NCI-H1048 (cell line): ENCODE measurements at regions not wholly inside any gene's neighbourhood (a gene's known extent, or its start where the extent isn't known, plus 50 kb on each side); places are given as distances from the start of the nearest gene placed in this dataset.

Experiments
- DNase-seq: peaks from one replicate; lab custom pipeline; 2025; lab: John Stamatoyannopoulos, UW

DNA sequence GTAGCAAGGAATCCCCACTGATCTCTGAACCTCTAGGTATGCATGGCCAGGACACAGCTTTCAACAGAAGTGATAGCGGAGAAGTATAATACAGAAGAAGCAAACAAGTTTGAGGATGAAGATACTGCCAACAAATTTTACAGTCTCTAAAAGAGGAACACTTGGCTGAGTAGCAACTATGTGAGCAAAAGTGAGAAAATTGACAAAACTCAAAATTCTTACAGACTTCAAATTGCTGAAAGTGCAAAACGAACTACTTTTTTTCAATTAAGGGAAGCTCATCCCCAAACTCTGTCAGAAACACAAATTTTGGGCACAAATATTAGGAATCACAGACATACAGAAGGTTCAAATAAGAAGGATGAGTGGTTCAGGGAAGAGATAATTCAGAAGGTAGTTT is 1324.6 kb downstream of the LRFN5 start:
- DNase-seq: no peak

DNA sequence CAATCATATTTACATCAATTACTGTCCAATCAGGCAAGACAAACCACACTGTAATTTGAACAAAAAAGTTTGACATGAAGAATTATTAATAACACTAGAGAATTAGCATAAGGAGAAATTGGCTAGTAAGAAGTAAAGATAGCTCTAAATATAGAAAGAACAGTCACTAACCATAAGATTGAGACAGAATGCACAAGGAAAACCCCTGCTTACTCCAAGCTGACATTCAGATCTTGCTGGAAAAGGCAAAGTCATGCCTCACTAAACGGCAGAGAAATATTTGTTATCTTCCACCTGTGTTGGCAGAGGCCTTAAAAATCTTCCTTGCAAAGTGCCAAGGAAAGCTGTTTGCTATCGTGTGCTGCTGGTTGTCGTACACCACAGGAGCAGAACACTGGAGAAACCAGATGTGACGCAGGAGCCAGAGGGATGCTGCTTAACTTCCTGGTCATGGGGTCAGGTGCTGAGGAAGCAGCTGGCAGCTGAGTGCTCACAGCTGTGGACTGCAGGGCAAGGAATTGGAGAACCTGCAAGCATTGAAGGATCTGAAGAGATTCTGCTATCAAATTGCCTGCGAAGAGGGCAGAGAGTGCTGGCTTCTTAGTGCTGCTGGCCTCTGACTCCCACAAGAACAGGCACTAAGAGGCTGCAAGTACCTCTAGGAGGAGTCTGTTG is 1323.3 kb downstream of the LRFN5 start:
- no peak for DNase-seq

- DNase-seq: no peak
Measured at GRCh38 chr14:42927313-42927712, 1320.6 kb downstream of the LRFN5 start.

- DNase-seq: no peak
Measured at GRCh38 chr14:42921901-42922300, 1315.2 kb downstream of the LRFN5 start.

GRCh38 chr14:42918615-42919014 is 1311.9 kb downstream of the LRFN5 start:
- no peak for DNase-seq

- no peak for DNase-seq
Measured at GRCh38 chr14:42911642-42912041, 1305.0 kb downstream of the LRFN5 start.

DNA sequence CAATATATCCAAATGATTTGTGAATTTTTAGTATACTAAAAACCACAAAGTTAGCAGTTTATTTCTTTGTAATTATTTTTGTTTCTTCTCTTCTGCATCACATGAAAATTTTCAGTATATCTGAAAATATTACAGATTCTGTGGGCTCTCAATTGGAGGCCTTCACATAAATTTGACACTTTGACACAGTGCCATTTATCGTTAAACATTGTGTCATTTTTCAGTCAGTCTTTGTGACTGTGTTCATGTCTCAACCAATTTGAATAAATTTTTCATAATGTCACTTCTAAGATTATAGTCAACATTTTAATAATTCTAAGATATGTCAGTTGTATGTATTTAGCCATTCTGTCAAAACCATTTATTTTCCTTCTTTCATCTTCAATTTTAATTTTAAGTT is 1303.0 kb downstream of the LRFN5 start:
- DNase-seq: no peak

- DNase-seq: no peak
Measured at GRCh38 chr14:42893183-42893582, 1286.5 kb downstream of the LRFN5 start.

DNA sequence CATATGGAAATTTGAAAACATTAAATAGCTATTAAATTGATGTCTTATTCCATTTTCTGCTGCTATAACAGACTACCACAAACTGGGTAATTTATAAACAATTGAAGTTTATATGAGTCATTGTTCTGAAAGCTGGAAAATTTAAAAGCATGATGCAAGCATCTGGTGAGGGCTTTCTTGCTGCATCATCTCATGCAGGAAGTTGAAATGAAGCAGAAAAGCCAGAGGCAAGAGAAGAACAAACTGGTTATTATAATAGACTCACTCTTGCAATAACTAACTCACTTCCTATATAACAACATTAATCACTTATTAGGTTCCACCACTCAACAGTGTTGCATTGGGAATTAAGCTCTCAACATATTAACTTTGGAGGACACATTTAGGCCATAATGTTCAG is 1277.4 kb downstream of the LRFN5 start:
- no peak for DNase-seq

GRCh38 chr14:42877716-42878115 is 1271.0 kb downstream of the LRFN5 start:
- no peak for DNase-seq

- no peak for DNase-seq
Measured at GRCh38 chr14:42872786-42873185, 1266.1 kb downstream of the LRFN5 start.

GRCh38 chr14:42869681-42870080 is 1263.0 kb downstream of the LRFN5 start:
- no peak for DNase-seq

- DNase-seq: no peak
Measured at GRCh38 chr14:42862114-42862513, 1255.4 kb downstream of the LRFN5 start.

DNA sequence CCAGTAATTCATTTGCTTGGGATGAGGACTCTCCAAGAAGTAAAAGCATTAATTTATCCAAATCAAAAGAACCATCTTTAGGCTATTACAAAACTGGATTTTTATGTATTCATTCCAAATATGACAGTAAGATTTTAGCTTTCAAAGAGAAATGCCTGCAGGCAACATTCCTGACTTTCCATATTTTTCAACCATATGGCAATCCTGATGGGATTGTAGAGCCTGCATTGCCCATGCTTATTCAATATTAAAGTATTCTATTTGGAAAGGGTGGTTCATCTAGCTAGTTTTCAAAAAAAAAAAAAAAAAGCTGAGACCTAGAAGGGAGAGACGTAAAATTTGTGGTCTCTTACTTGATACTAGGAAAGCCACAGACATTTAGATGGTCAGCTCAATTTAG is 1253.7 kb downstream of the LRFN5 start:
- no peak for DNase-seq

GRCh38 chr14:42856106-42856505 is 1249.4 kb downstream of the LRFN5 start:
- no peak for DNase-seq

DNA sequence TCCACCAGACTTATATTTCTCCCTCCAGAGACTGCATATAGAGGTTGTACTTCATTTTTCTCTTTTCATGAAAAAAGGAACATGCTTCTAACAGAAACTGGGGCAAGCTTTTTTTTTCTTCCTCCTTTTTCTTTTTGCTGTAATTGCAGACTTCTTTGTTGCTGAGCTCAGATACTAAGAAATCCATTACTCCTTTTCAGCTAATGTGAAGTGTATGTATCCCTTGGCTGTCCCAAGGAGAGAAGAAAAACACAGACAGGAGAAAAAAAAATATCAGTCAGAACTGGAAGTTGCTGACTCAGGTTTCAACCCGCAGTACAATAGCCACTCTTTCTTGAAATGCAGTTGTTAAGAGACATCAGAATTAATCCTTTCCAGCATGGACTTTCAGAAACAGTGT is 1248.4 kb downstream of the LRFN5 start:
- no peak for DNase-seq

GRCh38 chr14:42854061-42854460 is 1247.4 kb downstream of the LRFN5 start:
- no peak for DNase-seq

DNA sequence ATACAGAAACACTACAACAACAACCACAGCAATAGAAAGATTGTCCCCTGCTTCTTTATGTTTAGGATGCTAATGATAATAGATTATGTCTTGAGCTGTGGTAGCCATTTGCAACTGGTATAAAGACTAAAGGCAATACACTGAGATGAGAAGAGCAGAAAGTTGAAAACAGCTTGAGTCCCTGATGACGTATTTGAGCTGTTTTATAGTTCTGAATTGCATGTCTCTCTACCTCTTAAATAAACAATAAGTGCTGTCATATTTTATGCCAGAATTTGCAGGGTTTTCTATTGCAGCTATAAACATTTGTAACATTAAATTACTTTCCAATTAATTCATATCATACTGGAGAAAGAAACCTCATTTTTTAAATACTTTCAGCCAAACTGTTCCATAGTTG is 1242.0 kb downstream of the LRFN5 start:
- no peak for DNase-seq

DNA sequence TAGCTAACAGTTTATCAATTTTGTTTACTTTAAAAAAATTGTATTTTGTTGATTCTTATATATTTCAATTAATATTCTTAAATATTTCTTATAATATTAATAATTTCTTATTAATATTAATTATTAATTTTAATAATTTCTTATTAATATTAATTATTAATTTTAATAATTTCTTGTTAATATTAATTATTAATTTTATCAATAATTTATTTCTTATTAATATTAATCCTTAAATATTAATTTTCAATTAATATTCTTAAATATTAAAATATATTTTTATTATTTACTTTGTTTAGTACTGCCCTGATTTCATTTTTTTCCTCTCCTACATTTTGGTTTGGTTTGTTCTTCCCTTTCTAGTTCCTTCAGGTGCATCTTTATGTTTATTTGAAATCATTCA is 1208.1 kb downstream of the LRFN5 start:
- no peak for DNase-seq

- DNase-seq: no peak
Measured at GRCh38 chr14:42806909-42807315, 1200.2 kb downstream of the LRFN5 start.

DNA sequence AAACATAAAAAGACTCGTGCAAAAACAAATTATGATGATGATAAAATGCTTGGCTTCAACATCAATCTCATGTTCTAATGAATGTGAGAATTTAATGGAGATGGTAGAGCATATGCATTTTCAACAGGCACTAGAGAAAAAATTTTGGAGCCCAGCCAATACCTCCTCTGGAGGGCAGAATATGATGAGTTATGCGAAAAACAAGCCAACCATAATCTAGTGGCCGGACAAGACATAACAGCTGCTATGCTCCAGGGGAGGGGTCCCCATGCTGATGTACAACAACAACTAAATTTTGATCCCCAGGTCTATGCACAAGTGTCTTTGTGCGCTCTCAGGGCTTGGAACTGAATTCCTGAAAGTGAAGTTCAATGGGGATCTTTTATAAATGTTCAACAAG is 1197.5 kb downstream of the LRFN5 start:
- no peak for DNase-seq

DNA sequence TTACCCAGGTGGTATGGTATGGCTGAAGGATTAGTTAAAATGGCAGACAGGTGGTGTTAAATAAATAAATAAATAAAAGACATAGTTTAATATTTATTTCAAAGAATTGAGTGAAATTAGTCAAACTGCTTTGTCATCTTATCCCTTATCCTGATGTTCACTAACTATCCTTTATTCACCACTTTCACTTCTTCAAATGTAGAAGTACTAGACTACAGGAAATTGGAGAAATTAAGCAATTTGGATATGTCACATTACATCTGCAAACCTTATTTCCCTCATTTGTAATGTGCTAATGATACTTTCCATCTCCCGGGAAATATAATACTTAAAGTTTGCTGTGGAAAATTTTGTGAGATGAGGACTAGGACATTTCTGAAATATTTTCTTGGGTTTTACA is 1195.7 kb downstream of the LRFN5 start:
- DNase-seq: no peak

GRCh38 chr14:42792166-42792565 is 1185.5 kb downstream of the LRFN5 start:
- DNase-seq: no peak

DNA sequence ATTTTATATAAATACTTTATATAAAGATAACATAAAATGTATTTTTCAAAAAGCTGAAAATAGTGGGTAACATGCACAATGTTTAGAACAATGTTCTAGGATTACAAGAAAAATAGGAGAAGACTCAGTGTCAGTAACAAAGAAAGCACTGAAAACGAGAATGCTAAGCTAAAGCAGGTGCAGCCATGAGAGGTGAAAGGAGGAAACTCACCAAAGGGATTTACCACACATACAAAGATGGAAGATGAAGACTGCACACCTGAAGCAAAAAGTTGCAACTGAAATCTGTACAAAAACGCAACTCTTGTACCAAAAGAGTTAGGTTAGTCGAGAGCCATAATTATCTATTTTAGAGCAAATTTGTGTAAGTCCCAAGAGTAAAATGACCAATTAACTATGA is 1176.1 kb downstream of the LRFN5 start:
- DNase-seq: no peak

- DNase-seq: peak; percentile 3
Measured at GRCh38 chr14:42778984-42779383, 1172.3 kb downstream of the LRFN5 start.
